ENCODE measurements at regions not wholly inside any gene's neighbourhood (a gene's known extent, or its start where the extent isn't known, plus 50 kb on each side); places are given as distances from the start of the nearest gene placed in this dataset.

- no peak for TF ChIP-seq ZNF2 (tag by site-specific recombination; IDR thresholded peaks at IDR 0.05)
- TF ChIP-seq, protein P1, sequence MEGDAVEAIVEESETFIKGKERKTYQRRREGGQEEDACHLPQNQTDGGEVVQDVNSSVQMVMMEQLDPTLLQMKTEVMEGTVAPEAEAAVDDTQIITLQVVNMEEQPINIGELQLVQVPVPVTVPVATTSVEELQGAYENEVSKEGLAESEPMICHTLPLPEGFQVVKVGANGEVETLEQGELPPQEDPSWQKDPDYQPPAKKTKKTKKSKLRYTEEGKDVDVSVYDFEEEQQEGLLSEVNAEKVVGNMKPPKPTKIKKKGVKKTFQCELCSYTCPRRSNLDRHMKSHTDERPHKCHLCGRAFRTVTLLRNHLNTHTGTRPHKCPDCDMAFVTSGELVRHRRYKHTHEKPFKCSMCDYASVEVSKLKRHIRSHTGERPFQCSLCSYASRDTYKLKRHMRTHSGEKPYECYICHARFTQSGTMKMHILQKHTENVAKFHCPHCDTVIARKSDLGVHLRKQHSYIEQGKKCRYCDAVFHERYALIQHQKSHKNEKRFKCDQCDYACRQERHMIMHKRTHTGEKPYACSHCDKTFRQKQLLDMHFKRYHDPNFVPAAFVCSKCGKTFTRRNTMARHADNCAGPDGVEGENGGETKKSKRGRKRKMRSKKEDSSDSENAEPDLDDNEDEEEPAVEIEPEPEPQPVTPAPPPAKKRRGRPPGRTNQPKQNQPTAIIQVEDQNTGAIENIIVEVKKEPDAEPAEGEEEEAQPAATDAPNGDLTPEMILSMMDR (tag by site-specific recombination; IDR thresholded peaks at IDR 0.05) = no peak
- no peak for TF ChIP-seq ZNF624 (tag by site-specific recombination; IDR thresholded peaks at IDR 0.05)
- no peak for TF ChIP-seq ZBTB49 (tag by site-specific recombination; IDR thresholded peaks at IDR 0.05; ENCODE audit: low read depth)
- TF ChIP-seq ZNF558 (tag by site-specific recombination; IDR thresholded peaks at IDR 0.05) = no peak
Observed at GRCh38 chr5:124200381-124200780, 546.1 kb downstream of the ZNF608 start.

Measured in HEK293 (cell line).